Left lobe of liver (tissue), 2 donors: ENCODE measurements at regions not wholly inside any gene's neighbourhood (a gene's known extent, or its start where the extent isn't known, plus 50 kb on each side); places are given as distances from the start of the nearest gene placed in this dataset.
"Not testable (repeated sequence)": the region's sequence is repeated elsewhere in the genome, so short reads cannot be mapped to it uniquely, and the experiment has no call there.

ENCODE experiments used
- ATAC-seq: fragments of 200-7000 bp; cut with Tn5 transposase; one replicate; pipeline ENCODE4 v1.9.1; 2020; ENCODE audit warnings: mild to moderate bottlenecking, moderate library complexity
- DNase-seq: peaks from one replicate; pipeline ENCODE4 v3.0.0-alpha.2; 2020; ENCODE audit warnings: low spot score
- donor health status: DM: no; HTN: no; CAD: no; lungs with moderate emphysema.
- donor health status: DM: no; HTN: yes; CAD: no.

DNA sequence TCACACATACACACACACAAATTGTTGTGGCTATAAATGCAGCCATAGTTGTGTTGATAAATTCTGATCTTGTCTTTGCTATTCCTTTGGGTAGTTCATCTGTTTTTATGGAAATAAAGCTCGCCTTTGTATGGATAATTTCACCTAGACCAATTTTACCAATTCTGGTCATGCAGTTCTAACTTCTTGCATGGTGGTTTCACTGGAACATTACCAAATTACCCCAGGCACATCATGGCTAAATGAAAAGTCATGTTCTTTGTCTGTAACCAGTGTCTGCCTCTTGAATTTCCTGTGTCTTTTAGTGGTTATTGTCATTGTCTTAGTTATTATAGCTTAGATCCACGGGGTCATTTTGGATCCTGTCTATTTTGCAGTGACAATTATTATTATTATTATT is 50.3 kb upstream of the TMC1 start:
- ATAC-seq (no peak), DNase-seq (no peak)

- DNase-seq (no peak), ATAC-seq (no peak)
Measured at GRCh38 chr9:72467766-72468738, 53.4 kb upstream of the TMC1 start.

DNA sequence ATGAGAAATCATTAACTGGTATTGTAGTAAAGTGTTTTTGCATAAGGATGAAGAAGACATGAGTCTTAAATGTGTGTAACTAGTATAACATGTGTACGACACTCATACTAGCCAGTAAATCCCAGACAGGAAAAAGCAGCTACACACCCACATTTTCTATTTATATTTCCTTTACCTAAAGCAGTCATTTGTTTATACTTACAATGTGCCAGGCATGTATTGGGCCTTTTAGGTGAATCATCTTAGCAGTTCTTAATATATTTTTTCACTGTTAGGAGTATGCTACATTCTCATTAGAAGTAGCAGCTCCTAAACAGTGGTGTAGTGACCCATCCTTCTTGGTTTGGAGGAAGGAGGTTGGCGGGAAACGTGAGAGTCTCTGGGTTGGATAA is 55.8 kb upstream of the TMC1 start:
- ATAC-seq (no peak), DNase-seq (no peak)

DNA sequence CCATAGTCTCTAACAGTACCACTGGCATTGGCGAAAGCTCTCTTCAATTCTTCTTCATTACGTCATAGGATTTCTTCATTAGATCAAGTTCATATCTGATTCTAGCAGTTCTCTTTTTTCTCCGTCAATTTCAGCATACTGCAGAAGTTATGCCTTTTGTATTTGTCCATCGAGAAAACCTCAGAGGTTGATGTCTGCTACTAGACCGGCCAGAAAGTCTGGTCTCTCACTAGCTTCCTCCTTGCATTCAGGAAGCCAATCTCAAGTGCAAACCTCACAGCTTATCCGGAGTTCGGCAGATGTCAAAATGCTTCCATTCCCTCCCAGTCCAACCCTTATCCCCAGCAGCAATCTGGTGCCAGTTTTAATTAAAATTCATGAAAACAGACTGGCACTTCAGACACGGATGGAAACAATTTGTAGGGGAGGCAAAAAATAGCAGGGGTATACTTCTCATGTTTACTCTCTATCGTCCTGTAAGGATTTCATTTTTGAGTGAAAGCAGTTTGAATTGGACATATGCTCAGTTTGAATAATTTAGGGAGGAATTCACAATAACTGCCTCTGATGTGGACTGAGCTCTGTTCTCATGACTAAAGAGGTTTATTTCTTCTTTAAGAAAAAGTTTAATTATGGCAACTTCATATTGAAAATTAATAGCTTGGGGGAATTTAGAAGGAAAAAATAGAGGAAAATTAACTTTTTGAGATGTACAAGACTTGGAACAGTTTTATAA is 56.4 kb upstream of the TMC1 start:
- ATAC-seq, result peak; percentile 25
- no peak for DNase-seq

DNA sequence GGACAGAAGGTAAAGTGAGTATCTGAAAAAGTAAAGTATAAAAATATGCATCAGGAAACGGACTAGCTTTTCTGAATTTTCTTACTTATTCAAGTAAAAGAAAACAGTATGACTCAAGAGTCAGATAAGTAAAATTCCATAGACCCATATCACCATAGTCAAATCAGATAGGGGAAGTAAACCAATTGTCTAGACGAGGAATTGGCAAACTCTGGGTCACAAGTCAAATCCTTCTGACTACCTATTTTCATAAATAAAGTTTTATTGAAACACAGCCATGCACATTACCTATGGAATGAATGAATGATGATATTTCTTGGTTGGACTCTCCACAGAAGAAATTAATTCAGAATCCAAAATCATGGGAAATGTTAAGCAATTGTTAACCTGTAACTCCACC is 59.1 kb upstream of the TMC1 start:
- ATAC-seq (no peak), DNase-seq (no peak)

GRCh38 chr9:72460342-72461312 is 60.8 kb upstream of the TMC1 start:
- peak; percentile 67 for ATAC-seq
- DNase-seq, result no peak

DNA sequence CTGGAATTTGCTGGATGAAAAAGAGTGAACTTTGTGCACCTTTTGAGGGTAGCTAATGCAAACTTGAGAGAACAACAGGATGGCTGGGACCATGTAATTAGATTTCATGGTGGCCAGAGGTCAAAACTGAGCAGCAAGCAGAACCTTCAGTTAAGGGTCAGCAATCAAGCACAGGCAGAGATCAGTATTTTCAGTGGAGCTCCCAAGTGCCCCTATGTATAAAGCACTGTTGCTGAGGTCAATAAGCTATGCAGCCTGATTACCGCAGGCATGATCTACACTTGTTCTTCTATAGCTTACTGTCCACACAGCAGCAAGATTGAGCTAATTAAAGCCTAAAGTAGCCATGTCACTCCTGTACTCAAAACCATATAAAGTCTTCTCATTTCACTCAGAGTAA is 62.1 kb upstream of the TMC1 start:
- no peak for ATAC-seq
- no peak for DNase-seq

GRCh38 chr9:72458153-72458552 is 63.3 kb upstream of the TMC1 start:
- no peak for ATAC-seq
- no peak for DNase-seq

DNA sequence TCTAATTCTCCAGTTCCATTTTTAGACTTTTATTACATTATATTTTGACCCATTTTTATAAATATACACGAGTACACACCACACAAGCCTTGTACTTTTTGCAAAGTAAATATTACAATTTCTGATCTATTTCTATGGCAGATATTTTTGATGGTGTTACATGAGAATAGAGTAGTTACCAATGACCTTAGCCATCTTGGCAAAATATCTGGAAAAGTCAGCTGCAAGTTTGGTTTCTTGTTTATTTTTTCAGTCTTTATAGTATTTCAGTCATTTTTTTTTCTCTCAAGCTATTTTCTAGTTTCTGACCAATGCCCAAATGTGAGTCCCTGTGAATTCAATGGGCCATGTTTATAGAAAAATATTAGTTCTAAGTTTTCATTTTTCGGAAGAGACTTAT is 64.0 kb upstream of the TMC1 start:
- no peak for ATAC-seq

DNA sequence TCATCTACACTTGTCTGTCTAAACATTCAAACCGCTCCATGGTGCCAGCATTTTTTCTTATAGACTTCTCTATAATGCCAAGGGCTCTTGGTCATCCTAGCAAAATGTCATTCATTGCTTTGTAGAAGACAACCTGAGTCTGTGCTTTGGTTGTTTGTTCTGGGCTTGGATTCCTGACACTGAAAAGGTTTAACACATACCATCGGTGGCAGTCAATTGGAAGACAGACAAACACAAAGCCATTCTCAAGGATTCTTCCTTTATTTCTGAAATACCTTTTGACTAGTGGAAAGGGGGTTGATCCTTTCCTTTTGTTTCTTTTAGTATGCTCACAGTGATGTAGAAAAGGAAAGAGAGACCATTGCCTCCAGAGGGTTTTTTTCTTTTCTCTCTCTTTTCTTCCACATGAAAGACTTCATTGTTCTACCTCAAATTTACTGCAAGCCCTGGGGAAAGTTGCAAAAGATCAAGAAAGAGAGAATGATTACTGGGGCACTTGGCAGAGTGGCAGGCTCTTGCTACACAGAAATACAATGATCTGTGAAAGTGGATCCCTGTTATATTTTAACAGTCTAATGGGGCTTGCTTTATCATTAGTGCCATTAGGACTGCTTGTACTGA is 66.4 kb upstream of the TMC1 start:
- peak; percentile 67 for DNase-seq
- ATAC-seq, result peak; percentile 87

More for the DNA sequence above, 64.0 kb upstream of the TMC1 start:
- no peak for DNase-seq

GRCh38 chr9:72453797-72454196 is 67.6 kb upstream of the TMC1 start:
- ATAC-seq (peak; percentile 63), DNase-seq (no peak)

GRCh38 chr9:72446241-72446640 is 75.2 kb upstream of the TMC1 start:
- DNase-seq, ATAC-seq: not testable (repeated sequence)

DNA sequence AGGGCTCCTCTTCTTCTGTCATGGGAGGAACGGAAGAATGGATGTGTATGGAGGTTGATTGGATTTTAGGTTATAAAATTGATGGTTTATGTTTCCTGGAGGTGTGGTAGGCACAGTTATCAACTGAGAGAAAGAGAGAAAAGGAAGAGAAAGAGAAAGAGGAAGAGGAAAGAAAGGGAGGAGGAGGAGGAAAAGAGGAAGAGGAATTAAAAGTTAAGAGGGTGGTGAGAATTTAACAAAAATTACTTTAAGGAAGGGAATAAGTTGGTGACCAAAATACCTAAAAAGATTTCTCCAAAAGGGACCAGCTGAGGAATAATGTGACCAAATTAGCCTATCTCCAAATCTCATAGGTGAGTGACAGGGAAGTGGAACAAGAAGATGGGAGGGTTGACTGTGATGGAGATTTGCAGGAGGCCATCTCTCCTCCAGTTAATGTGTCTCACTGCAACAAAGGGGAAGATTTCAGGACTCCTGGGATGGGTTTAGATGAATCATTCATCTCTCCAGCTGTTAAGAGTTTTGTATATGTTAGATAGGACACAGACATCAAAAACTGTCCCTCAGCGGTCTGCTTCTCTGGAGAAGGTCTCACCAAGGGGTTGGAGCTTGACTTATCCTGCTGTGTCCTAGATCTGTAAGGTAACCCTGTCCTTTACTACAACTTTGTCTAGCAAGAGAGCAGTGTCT is 76.0 kb upstream of the TMC1 start:
- DNase-seq, result no peak

DNA sequence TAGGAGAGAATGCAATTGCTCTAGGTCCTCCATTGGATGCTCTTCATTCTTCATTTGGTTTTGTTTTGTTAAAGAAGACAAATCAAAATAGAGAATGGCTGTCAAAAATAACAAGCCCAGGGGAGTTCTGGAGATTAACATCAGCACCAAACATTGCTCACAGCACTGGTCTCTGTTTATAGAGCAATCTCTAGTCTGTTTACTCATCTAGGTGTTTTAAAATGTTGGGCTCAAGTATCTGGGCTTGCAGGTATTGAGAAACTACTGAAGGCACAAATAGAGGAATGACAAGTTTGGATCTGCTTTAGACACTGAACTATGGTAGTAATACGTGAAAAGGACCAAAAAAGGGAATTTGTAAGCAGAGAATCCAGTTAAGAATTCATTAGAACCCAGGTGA is 77.0 kb upstream of the TMC1 start:
- no peak for ATAC-seq
- no peak for DNase-seq

More for the DNA sequence above, 76.0 kb upstream of the TMC1 start:
- ATAC-seq, result no peak

GRCh38 chr9:72443855-72444254 is 77.6 kb upstream of the TMC1 start:
- ATAC-seq (peak; percentile 23), DNase-seq (no peak)

DNA sequence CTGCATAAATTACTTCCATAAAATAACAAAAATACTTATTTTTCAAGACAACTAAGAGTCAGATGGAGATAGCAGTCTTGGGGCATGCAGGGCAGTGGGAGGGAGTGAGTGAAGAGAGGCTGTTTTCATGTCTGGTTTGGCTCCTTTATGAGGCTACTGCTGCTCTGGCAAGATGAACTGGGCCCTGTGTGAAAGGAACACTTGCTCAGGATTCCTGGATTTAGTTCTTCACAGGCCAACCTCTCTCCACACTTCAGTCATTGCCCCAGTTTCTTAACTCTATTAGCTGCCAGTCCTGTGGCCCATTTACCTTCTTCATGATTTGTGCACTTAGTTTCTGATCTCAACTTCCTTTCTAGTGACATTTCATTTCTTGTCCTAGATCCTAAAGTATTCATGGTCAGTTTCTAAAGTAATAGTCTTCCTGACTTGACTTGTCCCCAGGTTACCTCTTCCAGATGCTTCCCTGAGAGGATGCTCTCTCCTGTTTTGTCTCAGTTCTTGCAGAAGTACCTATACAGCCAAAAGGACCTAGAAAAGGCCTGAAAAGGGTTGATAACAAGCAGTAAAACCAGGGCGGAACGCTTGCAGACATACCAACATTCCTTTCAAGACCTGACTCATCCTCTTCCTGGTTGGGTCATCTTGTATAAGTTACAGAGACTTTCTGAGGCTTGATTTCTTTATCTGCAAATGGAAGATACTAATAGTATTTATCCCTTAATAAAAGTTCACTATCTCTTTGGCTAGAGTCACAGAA is 77.0 kb upstream of the ZFAND5 start:
- ATAC-seq (no peak), DNase-seq (no peak)

DNA sequence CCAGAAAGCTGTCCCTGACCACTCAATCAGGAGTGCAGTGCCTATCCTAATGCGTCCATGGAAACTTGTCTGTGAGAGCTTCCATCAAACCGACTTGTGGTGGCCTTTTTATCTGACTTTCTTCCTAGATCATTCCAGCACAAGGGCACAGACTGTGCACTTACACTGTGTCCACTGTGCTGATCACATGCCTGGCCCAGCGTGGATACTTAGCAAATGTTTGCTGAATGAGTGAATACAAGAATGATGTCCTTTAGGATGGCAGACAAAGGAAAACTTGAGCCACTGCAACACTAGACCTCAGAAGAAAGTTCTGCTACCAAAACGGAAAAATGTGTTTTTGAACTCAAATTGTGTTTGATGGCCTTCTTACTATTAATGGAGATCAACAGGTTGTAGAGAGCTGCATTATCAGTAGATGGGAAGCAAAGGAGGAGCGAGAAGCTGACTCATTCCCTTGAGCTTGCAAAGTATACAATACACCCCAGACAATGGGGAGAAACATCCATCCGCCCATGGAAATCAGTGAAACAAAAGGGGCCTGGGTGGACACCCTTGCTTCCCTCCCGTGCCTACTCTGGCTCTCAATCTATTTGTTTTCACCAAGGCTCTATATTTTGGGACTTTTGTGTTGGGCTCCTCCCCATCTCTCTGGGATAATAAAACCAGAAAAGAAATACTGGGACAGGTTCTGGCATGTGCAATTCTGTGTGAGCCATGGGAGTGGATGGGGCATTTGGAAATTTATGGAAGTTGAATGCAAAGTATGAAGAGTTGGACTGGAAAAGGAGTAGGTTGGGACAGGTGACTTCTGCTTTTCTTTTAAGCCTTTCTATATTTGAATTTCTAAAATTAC is 76.2 kb upstream of the ZFAND5 start:
- DNase-seq (no peak), ATAC-seq (no peak)

GRCh38 chr9:72440378-72440777 is 75.4 kb upstream of the ZFAND5 start:
- ATAC-seq, result peak; percentile 40
- no peak for DNase-seq
